OCI-M2 (cell line): ENCODE measurements at regions not wholly inside any gene's neighbourhood (a gene's known extent, or its start where the extent isn't known, plus 50 kb on each side); places are given as distances from the start of the nearest gene placed in this dataset.
"Not testable (repeated sequence)": the region's sequence is repeated elsewhere in the genome, so short reads cannot be mapped to it uniquely, and the experiment has no call there.

Experiments
- DNase-seq: peaks from one replicate; lab custom pipeline; 2025; ENCODE audit not compliant: unreplicated experiment; lab: John Stamatoyannopoulos, UW

GRCh38 chr7:138313829-138314178 is 146.3 kb upstream of the TRIM24 start:
- no peak for DNase-seq

DNA sequence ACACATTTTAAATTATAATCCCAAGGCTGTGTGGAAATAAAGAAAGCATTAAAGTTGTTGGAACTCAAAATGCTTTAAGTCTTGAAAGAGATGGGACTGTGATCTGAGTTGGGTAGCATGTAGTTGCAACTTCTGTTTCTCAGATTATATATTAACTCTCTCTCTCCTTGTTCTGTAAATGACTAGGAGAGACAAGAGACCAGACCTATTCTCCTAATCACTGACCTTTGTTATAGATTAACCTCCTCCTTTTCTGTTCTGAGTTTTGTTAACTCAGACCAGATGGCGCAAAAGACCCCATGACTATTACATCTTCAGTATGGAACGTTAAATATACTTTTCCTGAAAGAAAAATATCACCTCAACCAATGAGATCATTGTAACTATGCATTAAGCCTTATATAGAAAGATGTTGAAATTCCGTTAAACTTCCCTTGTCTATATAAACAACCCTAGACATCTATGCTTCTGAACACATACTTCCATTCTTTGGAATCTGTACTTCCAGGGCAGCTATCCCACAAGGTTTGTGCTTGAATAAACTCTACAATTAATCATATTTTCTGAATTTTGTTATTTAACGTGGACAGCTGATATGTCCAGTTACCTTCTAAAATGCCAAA is 143.5 kb upstream of the TRIM24 start:
- DNase-seq, result no peak

GRCh38 chr7:138317044-138317596 is 142.9 kb upstream of the TRIM24 start:
- DNase-seq, result no peak

DNA sequence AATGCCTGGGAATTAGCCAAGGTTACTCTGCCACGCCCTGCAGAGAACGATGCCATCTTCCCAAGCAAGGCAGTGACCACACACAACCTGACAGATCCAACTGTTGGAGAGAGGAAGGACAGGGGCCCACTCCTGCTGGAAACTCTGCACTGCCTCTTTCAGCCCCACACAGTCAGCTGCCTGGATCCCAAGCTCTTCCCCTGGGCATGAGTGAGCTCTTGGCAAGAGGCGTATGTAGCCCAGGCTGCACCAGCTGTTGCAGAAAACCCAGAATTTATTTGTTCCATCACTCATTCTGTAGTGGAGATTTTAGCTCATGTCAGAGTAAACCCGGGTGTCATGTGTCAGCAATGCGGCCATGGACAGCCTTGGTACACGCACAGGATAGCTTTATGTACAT is 135.1 kb upstream of the TRIM24 start:
- no peak for DNase-seq

DNA sequence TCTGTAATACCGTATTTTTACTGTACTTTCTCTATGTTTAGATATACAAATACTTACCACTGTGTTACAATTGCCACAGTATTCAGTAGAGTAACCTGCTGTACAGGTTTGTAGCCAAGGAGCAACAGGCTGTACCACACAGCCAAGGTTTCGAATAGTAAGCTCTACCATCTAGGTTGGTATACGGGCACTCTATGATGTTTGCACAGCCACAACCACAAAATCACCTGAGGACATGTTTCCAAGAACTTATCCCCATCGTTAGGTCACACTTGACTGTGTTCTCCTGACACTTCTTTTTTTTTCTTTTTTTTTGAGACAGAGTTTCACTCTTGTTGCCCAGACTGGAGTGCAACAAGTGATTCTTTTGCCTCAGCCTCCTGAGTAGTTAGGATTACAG is 134.6 kb upstream of the TRIM24 start:
- no peak for DNase-seq

- no peak for DNase-seq
Measured at GRCh38 chr7:138328215-138328614, 131.8 kb upstream of the TRIM24 start.

DNA sequence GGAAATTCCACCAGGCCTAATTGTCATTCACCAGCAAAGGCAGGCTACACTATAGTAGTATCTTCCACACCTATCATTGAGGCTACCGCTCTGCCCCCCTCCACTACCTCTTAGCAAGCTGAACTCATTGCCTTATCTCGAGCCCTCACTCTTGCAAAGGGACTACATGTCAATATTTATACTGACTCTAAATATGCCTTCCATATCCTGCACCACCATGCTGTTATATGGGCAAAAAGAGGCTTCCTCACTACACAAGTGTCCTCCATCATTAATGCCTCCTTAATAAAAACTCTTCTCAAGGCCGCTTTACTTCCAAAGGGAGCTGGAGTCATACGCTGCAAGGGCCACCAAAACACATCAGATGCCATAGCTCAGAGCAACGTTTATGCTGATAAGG is 127.2 kb upstream of the TRIM24 start:
- not testable (repeated sequence) for DNase-seq

DNA sequence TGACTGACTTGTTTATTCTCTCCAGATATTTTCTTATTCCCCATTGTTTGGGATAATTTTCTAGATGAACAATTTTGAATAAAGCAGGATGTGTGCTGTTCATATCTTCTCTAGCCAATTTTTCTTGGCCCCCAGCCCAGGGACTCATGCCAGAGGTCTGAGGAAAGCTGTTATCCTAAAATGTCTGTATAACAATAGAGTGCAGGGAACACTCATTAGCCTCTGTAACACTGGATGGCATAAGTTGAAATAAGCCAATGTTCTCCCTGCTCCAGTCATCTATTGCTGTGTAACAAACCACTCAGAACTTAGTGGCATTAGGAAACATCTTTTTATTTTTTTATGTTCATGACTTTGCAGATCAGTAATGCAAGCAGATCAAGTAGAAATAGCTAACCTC is 121.7 kb upstream of the TRIM24 start:
- no peak for DNase-seq

GRCh38 chr7:138339229-138339628 is 120.8 kb upstream of the TRIM24 start:
- not testable (repeated sequence) for DNase-seq

GRCh38 chr7:138342990-138343389 is 117.1 kb upstream of the TRIM24 start:
- no peak for DNase-seq

DNA sequence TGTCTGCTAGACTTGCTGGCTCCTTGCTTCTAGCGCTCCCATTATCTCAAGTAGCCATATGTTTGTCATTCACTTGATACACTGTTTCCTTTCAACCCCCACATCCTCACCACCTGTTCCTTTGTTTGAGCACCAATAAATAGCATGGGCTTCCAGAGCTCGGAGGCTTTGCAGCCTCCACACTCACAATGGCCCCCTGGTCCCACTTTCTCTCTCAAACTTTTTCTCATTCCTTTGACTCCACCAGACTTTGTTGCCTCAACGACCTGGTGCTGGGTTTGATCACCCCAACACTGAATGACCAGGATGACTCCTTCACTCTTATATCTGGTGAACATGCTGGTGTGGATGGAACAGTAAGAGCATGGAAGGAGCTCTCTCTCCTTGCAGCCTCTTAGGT is 114.5 kb upstream of the TRIM24 start:
- no peak for DNase-seq

DNA sequence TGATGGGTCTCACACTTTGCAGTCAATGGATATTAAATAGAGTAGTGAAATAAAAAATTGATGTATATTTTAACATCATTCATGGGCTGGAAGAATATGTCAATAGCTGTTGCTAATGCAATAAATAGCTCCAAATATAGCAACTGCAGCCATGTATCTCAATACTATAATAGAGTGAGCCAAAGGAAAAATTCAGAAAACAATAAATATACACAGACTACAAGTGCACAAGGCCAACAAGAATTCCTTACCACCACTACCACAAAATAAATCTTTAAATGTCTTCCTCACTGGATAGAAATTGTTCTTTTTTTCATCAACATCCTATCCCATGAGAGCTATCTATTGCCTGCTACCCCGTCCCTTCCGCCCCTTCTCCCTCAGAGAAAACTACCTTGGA is 113.1 kb upstream of the TRIM24 start:
- DNase-seq, result no peak

GRCh38 chr7:138349841-138350700 is 110.0 kb upstream of the TRIM24 start:
- no peak for DNase-seq

DNA sequence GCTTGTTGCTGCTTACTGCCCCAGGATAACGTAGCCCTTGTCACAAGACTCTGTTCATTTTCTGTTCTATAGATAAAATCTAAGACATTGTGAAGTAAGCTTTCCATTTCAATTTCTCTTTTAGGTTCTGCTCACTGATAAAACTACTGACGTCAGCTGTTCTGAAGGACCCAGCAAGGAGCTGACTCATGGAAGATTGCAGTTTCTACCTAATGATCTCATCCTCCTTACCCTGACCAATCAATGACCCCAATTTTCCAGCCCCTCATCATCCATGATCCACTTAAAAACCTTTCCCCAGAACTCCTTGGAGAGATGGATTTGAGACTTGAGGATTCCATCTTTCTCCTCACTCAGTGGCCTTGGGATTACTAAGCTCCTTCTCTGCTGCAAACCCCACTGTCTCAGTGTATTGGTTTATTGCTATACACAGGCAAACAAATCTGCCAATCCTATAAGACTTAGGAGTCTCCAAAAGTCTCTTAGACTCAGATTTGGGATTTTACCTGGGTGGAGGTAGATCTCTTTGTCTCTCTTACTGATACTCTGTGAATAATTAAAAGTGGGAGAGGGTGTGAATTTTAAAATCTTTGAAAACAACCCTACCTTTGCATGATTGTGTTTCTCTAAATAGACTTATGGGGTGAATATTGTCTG is 109.2 kb upstream of the TRIM24 start:
- no peak for DNase-seq

- peak; percentile 96 for DNase-seq
Measured at GRCh38 chr7:138352570-138353461, 107.2 kb upstream of the TRIM24 start.

DNA sequence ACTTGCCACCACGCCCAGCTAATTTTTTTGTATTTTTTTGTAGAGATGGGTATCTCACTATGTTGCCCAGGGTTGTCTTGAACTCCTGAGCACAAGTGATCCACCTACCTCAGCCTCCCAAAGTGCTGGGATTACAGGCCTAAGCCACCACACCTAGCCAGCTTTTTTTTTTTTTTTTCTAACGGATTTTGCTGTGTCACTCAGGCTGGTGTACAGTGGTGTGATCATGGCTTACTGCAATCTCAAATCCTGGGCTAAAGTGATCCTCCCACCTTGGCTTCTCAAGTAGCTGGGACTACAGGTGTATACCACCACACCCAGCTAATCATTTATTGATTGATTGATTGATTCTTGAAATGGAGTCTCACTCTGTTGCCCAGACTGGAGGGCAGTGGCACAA is 106.0 kb upstream of the TRIM24 start:
- DNase-seq, result no peak

- no peak for DNase-seq
Measured at GRCh38 chr7:138355254-138355653, 104.8 kb upstream of the TRIM24 start.

- no peak for DNase-seq
Measured at GRCh38 chr7:138358850-138359341, 101.2 kb upstream of the TRIM24 start.

- no peak for DNase-seq
Measured at GRCh38 chr7:138359870-138360559, 100.0 kb upstream of the TRIM24 start.

- DNase-seq, result no peak
Measured at GRCh38 chr7:138363721-138364120, 96.3 kb upstream of the TRIM24 start.
